A673 (cell line): ENCODE measurements at regions not wholly inside any gene's neighbourhood (a gene's known extent, or its start where the extent isn't known, plus 50 kb on each side); places are given as distances from the start of the nearest gene placed in this dataset.

Experiments
- CTCF ChIP-seq: fragments of 300-800, 200-600 bp; sonication (generic); conservative IDR thresholded peaks from 2 replicates; pipeline ENCODE4 v1.5.1; 2017; ENCODE audit warnings: low read depth, mild to moderate bottlenecking, antibody characterized with exemption, low read length, moderate library complexity, mixed read lengths
- EZH2 ChIP-seq: fragments of 200-600 bp; sonication (generic); IDR thresholded peaks from 2 replicates; pipeline ENCODE4 v1.6.1; 2017; ENCODE audit warnings: borderline replicate concordance, low read depth, mild to moderate bottlenecking, mixed read lengths, antibody characterized with exemption, low read length; ENCODE audit not compliant: poor library complexity, severe bottlenecking

- TF ChIP-seq EZH2 (no peak), CTCF (no peak)
Measured at GRCh38 chr4:156413239-156414135, 459.8 kb upstream of the CTSO start.
